GM23338 (cell line): ENCODE measurements at regions not wholly inside any gene's neighbourhood (a gene's known extent, or its start where the extent isn't known, plus 50 kb on each side); places are given as distances from the start of the nearest gene placed in this dataset.
"Not testable (repeated sequence)": the region's sequence is repeated elsewhere in the genome, so short reads cannot be mapped to it uniquely, and the experiment has no call there.

Experiments used
- CREB1 ChIP-seq: fragments of 250-450 bp; sonication (Bioruptor Pico); IDR thresholded peaks from 2 replicates; pipeline ENCODE4 v1.5.0; 2020; ENCODE audit warnings: low read depth, mild to moderate bottlenecking, moderate library complexity
- EZH2 ChIP-seq: fragments of 200-600 bp; sonication (generic); IDR thresholded peaks from one replicate; pipeline ENCODE4 v1.8.0; 2017; ENCODE audit warnings: antibody characterized with exemption, mild to moderate bottlenecking, low read depth; ENCODE audit not compliant: unreplicated experiment
- EZH2phosphoT487 ChIP-seq: fragments of 200-600 bp; sonication (generic); IDR thresholded peaks from one replicate; pipeline ENCODE4 v1.8.1; 2018; ENCODE audit warnings: antibody characterized with exemption; ENCODE audit not compliant: unreplicated experiment
- JUNB ChIP-seq: IDR thresholded peaks from one replicate; pipeline ENCODE4 v1.6.1; 2016; ENCODE audit warnings: antibody characterized with exemption; ENCODE audit not compliant: unreplicated experiment
- NANOG ChIP-seq: IDR thresholded peaks from 2 replicates; pipeline ENCODE4 v1.6.1; 2016; ENCODE audit warnings: antibody characterized with exemption, borderline replicate concordance
- POLR2AphosphoS5 ChIP-seq: IDR thresholded peaks from 2 replicates; pipeline ENCODE4 v1.6.1; 2016; ENCODE audit warnings: antibody characterized with exemption, low read depth
- STAT1 ChIP-seq: IDR thresholded peaks from one replicate; pipeline ENCODE4 v1.6.1; 2016; ENCODE audit warnings: antibody characterized with exemption; ENCODE audit not compliant: unreplicated experiment
- ZNF331 ChIP-seq: fragments of 250-450 bp; sonication (Bioruptor Pico); IDR thresholded peaks from 2 replicates; pipeline ENCODE4 v1.5.0; 2020; ENCODE audit warnings: low read depth, mild to moderate bottlenecking, moderate library complexity
- TF ChIP-seq, protein P1 (sequence below), 2 experiments: fragments of 200-600 bp in 1 of 2; sonication (generic) in 1 of 2; conservative IDR thresholded peaks; 2 replicates each; pipeline versions ENCODE4 v1.5.1 to v1.6.1; 2016 to 2017; ENCODE audit warnings: antibody characterized with exemption in 2 of 2, low read depth in 2 of 2, mild to moderate bottlenecking in 2 of 2, moderate library complexity in 1 of 2
- TF ChIP-seq, protein P2 (sequence below): IDR thresholded peaks from one replicate; pipeline ENCODE4 v1.6.1; 2018; ENCODE audit warnings: antibody characterized with exemption; ENCODE audit not compliant: unreplicated experiment
- TF ChIP-seq, protein P3 (sequence below): IDR thresholded peaks from 2 replicates; pipeline ENCODE4 v1.6.1; 2016; ENCODE audit warnings: antibody characterized with exemption

DNA sequence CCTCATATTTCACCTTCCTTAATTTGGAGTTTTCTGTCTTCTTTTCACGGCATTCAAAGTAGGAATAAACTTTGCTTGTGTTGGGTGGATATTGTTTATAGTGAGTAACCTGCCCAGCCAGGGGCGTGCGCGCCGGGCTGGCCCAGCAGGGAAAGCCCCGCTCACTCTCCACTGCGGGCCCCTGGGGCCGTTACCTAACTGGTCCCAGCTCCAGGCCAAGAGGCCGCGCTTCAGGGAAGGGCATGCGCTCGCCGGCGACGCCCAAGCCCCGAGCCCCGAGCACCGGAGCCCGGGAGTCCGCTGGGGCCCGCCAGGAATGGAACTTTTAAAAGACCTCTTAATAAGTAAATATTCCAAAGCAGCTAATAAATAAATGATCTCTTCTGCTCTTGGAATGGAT is 601.3 kb upstream of the ANKRD30A start:
- TF ChIP-seq, protein P1, sequence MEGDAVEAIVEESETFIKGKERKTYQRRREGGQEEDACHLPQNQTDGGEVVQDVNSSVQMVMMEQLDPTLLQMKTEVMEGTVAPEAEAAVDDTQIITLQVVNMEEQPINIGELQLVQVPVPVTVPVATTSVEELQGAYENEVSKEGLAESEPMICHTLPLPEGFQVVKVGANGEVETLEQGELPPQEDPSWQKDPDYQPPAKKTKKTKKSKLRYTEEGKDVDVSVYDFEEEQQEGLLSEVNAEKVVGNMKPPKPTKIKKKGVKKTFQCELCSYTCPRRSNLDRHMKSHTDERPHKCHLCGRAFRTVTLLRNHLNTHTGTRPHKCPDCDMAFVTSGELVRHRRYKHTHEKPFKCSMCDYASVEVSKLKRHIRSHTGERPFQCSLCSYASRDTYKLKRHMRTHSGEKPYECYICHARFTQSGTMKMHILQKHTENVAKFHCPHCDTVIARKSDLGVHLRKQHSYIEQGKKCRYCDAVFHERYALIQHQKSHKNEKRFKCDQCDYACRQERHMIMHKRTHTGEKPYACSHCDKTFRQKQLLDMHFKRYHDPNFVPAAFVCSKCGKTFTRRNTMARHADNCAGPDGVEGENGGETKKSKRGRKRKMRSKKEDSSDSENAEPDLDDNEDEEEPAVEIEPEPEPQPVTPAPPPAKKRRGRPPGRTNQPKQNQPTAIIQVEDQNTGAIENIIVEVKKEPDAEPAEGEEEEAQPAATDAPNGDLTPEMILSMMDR (conservative IDR thresholded peaks at IDR 0.05; ENCODE audit: low read depth in 2 of 2): not testable (repeated sequence)
- TF ChIP-seq NANOG; POLR2AphosphoS5; EZH2; JUNB; EZH2phosphoT487; CREB1 (CRISPR knock-in tag); ZNF331; STAT1: not testable (repeated sequence)
- TF ChIP-seq, protein P2, sequence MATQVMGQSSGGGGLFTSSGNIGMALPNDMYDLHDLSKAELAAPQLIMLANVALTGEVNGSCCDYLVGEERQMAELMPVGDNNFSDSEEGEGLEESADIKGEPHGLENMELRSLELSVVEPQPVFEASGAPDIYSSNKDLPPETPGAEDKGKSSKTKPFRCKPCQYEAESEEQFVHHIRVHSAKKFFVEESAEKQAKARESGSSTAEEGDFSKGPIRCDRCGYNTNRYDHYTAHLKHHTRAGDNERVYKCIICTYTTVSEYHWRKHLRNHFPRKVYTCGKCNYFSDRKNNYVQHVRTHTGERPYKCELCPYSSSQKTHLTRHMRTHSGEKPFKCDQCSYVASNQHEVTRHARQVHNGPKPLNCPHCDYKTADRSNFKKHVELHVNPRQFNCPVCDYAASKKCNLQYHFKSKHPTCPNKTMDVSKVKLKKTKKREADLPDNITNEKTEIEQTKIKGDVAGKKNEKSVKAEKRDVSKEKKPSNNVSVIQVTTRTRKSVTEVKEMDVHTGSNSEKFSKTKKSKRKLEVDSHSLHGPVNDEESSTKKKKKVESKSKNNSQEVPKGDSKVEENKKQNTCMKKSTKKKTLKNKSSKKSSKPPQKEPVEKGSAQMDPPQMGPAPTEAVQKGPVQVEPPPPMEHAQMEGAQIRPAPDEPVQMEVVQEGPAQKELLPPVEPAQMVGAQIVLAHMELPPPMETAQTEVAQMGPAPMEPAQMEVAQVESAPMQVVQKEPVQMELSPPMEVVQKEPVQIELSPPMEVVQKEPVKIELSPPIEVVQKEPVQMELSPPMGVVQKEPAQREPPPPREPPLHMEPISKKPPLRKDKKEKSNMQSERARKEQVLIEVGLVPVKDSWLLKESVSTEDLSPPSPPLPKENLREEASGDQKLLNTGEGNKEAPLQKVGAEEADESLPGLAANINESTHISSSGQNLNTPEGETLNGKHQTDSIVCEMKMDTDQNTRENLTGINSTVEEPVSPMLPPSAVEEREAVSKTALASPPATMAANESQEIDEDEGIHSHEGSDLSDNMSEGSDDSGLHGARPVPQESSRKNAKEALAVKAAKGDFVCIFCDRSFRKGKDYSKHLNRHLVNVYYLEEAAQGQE: not testable (repeated sequence)
- TF ChIP-seq, protein P3, sequence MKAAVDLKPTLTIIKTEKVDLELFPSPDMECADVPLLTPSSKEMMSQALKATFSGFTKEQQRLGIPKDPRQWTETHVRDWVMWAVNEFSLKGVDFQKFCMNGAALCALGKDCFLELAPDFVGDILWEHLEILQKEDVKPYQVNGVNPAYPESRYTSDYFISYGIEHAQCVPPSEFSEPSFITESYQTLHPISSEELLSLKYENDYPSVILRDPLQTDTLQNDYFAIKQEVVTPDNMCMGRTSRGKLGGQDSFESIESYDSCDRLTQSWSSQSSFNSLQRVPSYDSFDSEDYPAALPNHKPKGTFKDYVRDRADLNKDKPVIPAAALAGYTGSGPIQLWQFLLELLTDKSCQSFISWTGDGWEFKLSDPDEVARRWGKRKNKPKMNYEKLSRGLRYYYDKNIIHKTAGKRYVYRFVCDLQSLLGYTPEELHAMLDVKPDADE: not testable (repeated sequence)
